ENCODE measurements at regions not wholly inside any gene's neighbourhood (a gene's known extent, or its start where the extent isn't known, plus 50 kb on each side); places are given as distances from the start of the nearest gene placed in this dataset.

DNA sequence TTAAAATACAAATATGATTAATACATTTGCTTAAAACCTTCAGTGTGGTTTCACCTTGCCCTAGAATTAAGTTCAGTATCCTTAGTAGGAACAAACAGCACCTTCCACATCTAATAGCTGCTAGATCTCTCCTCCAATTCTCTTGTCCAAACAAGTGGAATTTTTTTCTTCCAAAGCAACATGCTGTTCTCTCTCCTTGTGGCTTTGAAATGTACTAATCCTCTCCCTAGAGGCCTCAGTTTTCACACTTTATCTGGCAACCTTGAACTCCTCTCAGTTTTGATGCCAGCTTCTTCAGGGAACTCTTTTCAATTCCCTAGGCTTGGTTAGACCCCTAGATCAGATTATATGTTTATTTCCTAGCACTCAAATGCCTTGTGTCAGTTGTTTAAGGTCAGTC lies 87.0 kb downstream of the GLUL start:
- H3K4me3 ChIP-seq, result no peak overlapping the region
- ChIA-PET CTCF (ENCODE audit: low intra/inter-chr PET ratio) (no interaction called here), POLR2A (interaction anchor here (0.6 to 1.9 kb wide), 4 partner anchors 10 to 39 kb away, joined by 3 to 10 read pairs (median 4); no protein-coding TSS in a partner anchor)
- TF ChIP-seq ZNF324 (CRISPR knock-in tag; IDR thresholded peaks at IDR 0.05) (no peak), DIDO1 (tag; IDR thresholded peaks at IDR 0.05; ENCODE audit: low read depth) (no peak), POLR2H (tag; IDR thresholded peaks at IDR 0.05; ENCODE audit: low read depth) (no peak)
- TF ChIP-seq, protein P1, sequence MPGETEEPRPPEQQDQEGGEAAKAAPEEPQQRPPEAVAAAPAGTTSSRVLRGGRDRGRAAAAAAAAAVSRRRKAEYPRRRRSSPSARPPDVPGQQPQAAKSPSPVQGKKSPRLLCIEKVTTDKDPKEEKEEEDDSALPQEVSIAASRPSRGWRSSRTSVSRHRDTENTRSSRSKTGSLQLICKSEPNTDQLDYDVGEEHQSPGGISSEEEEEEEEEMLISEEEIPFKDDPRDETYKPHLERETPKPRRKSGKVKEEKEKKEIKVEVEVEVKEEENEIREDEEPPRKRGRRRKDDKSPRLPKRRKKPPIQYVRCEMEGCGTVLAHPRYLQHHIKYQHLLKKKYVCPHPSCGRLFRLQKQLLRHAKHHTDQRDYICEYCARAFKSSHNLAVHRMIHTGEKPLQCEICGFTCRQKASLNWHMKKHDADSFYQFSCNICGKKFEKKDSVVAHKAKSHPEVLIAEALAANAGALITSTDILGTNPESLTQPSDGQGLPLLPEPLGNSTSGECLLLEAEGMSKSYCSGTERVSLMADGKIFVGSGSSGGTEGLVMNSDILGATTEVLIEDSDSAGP (CRISPR knock-in tag; IDR thresholded peaks at IDR 0.05), result no peak
- TF ChIP-seq, protein P2, sequence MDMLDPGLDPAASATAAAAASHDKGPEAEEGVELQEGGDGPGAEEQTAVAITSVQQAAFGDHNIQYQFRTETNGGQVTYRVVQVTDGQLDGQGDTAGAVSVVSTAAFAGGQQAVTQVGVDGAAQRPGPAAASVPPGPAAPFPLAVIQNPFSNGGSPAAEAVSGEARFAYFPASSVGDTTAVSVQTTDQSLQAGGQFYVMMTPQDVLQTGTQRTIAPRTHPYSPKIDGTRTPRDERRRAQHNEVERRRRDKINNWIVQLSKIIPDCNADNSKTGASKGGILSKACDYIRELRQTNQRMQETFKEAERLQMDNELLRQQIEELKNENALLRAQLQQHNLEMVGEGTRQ (CRISPR knock-in tag; IDR thresholded peaks at IDR 0.05), result no peak
- TF ChIP-seq, protein P3, sequence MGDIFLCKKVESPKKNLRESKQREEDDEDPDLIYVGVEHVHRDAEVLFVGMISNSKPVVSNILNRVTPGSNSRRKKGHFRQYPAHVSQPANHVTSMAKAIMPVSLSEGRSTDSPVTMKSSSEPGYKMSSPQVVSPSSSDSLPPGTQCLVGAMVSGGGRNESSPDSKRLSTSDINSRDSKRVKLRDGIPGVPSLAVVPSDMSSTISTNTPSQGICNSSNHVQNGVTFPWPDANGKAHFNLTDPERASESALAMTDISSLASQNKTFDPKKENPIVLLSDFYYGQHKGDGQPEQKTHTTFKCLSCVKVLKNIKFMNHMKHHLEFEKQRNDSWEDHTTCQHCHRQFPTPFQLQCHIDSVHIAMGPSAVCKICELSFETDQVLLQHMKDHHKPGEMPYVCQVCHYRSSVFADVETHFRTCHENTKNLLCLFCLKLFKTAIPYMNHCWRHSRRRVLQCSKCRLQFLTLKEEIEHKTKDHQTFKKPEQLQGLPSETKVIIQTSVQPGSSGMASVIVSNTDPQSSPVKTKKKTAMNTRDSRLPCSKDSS (IDR thresholded peaks at IDR 0.05; ENCODE audit: low read depth, partially characterized antibody), result no peak
- peak overlapping the region; percentile 88 for H2AFZ ChIP-seq (ENCODE audit: low read depth, low read length)
- H3K9me3 ChIP-seq (replicated peaks; ENCODE audit: control insufficient read depth, insufficient read depth, low read depth, low read length), result no peaks in the 10 kb centered on the region
- BruUV-seq (replicated peaks), result no TSS peak
- intact Hi-C loops (cut with micrococcal nuclease) (loop anchor here (5.0 to 10.0 kb wide), 2 partner anchors 280 to 478 kb away; partner anchors contain the start of gene RNASEL), in situ Hi-C loops (cut with MboI) (loop anchor here (5.0 to 10.0 kb wide), 3 partner anchors 88 to 280 kb away; partner anchors contain the start of genes GLUL and RNASEL)
- no peak for ATAC-seq
- DNase-seq (ENCODE audit: extremely low read depth in 1 of 4, low spot score in 3 of 4), result no peak
- no peaks in the 10 kb centered on the region for H3K9me1 ChIP-seq (ENCODE audit: control insufficient read depth, insufficient read depth, low read length)
- H3K9ac ChIP-seq (ENCODE audit: insufficient read depth in 1 of 2, low read depth in 2 of 2, low read length in 2 of 2), result 0 out of 4 replicates have a peak overlapping the region, but pooled peaks of 1 of the 2 experiments have one; percentile 4
- H3K4me2 ChIP-seq (ENCODE audit: insufficient read depth, low read length), result no peak overlapping the region
- FAIRE-seq, result no peak
- H3K4me1 ChIP-seq (replicated peaks in 1 of 2; ENCODE audit: control insufficient read depth in 2 of 2, insufficient read depth in 2 of 2, low read length in 2 of 2), result peaks cover 25 to 46% of the 10 kb centered on the region in 2 experiments
- no peaks in the 10 kb centered on the region for H4K20me1 ChIP-seq (replicated peaks; ENCODE audit: control insufficient read depth, insufficient read depth, low read length)
- H3K79me2 ChIP-seq (ENCODE audit: control insufficient read depth, insufficient read depth, low read length), result no peaks in the 10 kb centered on the region
- 0 out of 3 replicates have a peak overlapping the region, but pooled peaks have one; percentile 7 for H3K27ac ChIP-seq (ENCODE audit: extremely low read depth, low read depth, low read length)
- H3K36me3 ChIP-seq (ENCODE audit: control insufficient read depth, insufficient read depth, low read length), result no peaks in the 10 kb centered on the region
- H3K27me3 ChIP-seq (ENCODE audit: control insufficient read depth in 2 of 2, insufficient read depth in 2 of 2, low read length in 2 of 2), result no peaks in the 10 kb centered on the region

Data from K562 (cell line).